ENCODE measurements at regions not wholly inside any gene's neighbourhood (a gene's known extent, or its start where the extent isn't known, plus 50 kb on each side); places are given as distances from the start of the nearest gene placed in this dataset.

DNA sequence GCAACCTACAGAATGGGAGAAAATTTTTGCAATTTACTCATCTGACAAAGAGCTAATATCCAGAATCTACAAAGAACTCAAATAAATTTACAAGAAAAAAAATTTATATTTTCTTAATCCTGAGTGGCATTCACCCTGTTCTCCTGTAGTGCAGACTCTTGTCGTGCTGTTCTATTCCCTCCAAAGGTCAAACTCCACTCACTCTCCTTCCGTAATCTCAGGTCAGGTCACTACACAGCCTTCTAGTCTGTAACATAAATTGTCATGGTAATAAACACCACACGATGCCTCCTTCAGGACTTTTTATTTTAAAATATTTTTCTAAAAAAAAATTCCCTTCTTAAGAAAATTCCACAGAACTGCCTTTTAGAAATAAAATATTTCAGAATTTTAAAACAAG, 417.9 kb upstream of the GCFC2 start:
- H3K27ac ChIP-seq: no peak overlapping the region
- no peak for TF ChIP-seq ZFX (IDR thresholded peaks at IDR 0.05)
- TF ChIP-seq, protein P1, sequence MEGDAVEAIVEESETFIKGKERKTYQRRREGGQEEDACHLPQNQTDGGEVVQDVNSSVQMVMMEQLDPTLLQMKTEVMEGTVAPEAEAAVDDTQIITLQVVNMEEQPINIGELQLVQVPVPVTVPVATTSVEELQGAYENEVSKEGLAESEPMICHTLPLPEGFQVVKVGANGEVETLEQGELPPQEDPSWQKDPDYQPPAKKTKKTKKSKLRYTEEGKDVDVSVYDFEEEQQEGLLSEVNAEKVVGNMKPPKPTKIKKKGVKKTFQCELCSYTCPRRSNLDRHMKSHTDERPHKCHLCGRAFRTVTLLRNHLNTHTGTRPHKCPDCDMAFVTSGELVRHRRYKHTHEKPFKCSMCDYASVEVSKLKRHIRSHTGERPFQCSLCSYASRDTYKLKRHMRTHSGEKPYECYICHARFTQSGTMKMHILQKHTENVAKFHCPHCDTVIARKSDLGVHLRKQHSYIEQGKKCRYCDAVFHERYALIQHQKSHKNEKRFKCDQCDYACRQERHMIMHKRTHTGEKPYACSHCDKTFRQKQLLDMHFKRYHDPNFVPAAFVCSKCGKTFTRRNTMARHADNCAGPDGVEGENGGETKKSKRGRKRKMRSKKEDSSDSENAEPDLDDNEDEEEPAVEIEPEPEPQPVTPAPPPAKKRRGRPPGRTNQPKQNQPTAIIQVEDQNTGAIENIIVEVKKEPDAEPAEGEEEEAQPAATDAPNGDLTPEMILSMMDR (conservative IDR thresholded peaks at IDR 0.05): no peak

DNA sequence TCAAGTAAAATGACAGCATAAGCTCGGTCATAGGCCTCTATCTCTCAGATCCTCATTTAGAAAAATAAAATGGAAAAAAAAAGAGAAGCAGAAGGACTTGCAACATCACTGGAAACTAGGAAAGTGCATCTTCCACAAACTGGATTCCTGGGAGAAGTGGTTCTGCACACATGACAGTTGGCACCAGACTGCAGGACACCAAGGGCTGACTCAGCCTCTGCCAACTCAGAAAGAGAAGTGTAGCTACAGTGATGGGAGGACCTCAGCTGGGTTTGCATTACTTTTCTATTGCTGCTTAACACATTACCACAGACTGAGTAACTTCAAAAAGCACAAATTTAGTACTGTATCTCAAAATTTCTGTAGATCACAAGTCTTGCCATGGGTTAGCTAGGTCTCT, 409.5 kb upstream of the GCFC2 start:
- TF ChIP-seq ZFX (IDR thresholded peaks at IDR 0.05): no peak
- H3K27ac ChIP-seq: no peak overlapping the region

DNA sequence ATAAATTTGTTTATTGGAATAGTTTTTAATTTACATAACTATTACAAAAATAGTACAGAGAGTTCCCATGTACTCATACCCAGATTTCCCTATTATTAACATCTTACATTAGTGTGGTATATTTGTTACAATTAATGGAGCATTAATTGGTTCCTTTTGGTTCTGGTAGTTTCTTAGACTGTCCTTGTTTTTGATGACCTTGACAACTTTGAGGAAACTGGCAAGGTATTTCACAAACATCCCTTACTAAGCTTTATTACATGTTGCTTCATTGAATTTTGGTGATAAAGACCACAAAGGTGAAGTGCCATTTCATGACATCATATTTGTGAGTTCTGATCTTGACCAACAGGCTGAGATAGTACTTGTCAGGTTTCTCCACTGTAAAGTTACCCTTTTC, 379.0 kb upstream of the GCFC2 start:
- no peak for TF ChIP-seq ZFX (IDR thresholded peaks at IDR 0.05)
- TF ChIP-seq, protein P1 (conservative IDR thresholded peaks at IDR 0.05): no peak
- H3K27ac ChIP-seq: no peak overlapping the region

DNA sequence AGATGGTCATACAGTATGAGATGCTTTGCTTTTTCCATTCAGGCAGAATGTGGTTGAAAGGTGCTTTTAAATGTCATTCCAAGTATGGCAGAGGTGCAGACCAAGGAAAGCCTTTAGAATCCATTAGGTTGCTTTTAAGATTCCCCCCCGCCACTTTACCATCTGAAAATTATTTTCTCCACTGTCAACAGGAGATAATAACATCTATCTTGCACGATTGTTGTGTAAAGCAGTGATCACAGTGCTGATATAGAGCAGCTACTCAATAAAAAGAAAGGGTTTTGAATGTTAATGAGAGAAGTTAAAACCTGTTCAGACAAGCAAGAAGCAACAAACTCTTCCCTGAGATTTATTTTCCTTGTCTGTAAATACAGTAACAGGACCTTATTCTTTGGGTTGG, 372.5 kb upstream of the GCFC2 start:
- no peak for TF ChIP-seq ZFX (IDR thresholded peaks at IDR 0.05)
- TF ChIP-seq, protein P1 (conservative IDR thresholded peaks at IDR 0.05): no peak
- no peak overlapping the region for H3K27ac ChIP-seq

DNA sequence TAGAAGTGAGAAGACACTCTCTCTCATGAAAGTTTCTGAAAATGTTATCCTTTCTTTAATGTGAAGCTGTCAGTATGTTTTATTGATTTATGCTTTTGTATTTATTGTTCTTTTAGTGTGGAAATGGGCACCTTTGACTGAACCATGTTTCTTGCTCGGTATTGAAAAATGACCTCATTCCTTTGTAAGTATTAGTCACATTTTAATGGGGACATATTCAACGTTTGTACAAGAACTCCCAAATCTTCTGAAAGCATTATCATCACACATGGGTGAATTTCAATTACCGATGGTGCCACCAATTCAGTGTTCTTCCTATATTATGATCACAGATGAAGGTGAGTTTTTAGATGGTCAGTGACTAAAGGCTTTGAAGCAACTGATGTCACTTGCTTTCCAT, 371.8 kb upstream of the GCFC2 start:
- TF ChIP-seq, protein P1 (conservative IDR thresholded peaks at IDR 0.05): no peak
- no peak overlapping the region for H3K27ac ChIP-seq

DNA sequence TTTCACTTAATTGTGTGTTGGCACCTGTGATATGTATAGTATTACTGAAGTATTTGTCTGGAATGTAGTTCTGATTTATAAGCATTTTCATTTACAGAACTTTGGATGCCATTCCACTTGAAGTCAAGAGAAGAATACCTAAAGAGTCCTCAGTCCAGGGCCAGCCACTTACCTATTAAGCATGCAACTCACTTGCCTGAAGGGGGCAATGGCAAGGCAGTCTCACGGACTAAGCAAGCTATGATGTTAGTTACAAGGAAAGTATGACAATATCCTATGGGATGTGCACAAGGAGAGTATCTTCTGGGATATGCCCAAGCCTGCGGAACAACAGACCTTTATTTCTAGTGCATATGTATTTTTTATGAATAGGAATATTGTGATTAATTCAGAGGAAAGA, 369.4 kb upstream of the GCFC2 start:
- no peak for TF ChIP-seq ZFX (IDR thresholded peaks at IDR 0.05)
- TF ChIP-seq, protein P1 (conservative IDR thresholded peaks at IDR 0.05): no peak
- H3K27ac ChIP-seq: no peak overlapping the region

DNA sequence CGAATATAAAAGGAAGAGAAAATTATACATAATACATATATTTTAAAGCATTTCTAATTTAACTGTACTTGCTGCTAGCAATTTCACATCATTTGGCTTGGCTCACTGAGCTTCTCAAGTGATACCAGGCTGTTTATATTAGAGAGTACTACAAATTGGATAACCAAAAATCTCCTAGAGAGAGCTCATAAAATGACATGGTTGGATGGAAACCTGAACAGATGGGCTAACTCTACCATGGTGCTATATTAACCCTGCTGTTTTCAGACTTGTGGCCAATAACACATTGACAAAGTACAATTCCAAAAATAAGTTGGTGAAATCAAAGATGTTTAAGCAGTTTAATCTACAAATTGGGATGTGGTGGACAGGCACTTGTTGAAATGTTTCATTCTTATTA, 364.4 kb upstream of the GCFC2 start:
- H3K27ac ChIP-seq: no peak overlapping the region
- TF ChIP-seq, protein P1 (conservative IDR thresholded peaks at IDR 0.05): no peak
- TF ChIP-seq ZFX (IDR thresholded peaks at IDR 0.05): no peak

DNA sequence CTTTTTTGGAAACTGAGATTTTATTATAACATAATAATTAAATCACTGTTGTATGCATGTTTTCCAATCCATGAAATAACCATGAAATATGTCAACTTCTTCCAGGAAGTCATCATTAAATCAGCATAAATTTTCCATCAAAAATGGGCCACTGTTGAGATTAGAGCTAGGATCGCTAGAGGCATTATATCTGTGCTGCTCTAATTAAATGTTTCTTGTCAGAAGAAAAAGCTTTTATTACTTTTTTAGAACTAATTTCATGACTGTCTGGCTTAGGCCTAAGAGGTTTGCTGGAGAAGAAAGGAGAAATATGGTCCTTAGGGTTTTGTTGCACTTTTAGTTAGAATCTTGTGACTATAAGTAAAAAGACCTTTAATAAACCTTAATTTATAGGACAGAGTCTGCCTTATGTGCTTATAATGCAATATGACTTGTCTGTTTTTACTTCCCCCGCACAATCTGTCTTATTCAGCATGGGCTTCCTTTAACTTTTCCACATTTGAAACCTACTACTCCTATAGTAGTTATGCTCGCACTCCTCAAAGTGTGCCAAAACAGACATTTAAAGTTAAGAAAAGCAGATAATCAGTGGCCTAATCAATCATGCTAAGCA, 363.4 kb upstream of the GCFC2 start:
- no peak overlapping the region for H3K27ac ChIP-seq
- TF ChIP-seq, protein P1 (conservative IDR thresholded peaks at IDR 0.05): no peak
- TF ChIP-seq ZFX (IDR thresholded peaks at IDR 0.05): no peak

All from C4-2B (cell line).